Activated CD4-positive, alpha-beta memory T cell treated with anti-CD3 and anti-CD28 coated beads for 36 hours (primary cell): ENCODE measurements at regions not wholly inside any gene's neighbourhood (a gene's known extent, or its start where the extent isn't known, plus 50 kb on each side); places are given as distances from the start of the nearest gene placed in this dataset.
"Not testable (repeated sequence)": the region's sequence is repeated elsewhere in the genome, so short reads cannot be mapped to it uniquely, and the experiment has no call there.

Source experiments
- CTCF ChIA-PET: fragments of 350-600 bp; sonication (Branson Sonifier 250); formaldehyde crosslinking; loops from one replicate; lab custom pipeline; 2021; ENCODE audit warnings: antibody characterized with exemption, inconsistent platforms; lab: Charles Lee
- POLR2A ChIA-PET: fragments of 350-600 bp; sonication (Branson Sonifier 250); formaldehyde crosslinking; loops from one replicate; lab custom pipeline; 2021; ENCODE audit warnings: antibody characterized with exemption; lab: Charles Lee
- DNase-seq: peaks from one replicate; pipeline ENCODE4 v3.0.0-alpha.2; 2020
- H3K27ac Mint-ChIP-seq: one replicate; pipeline ENCODE4 v1.8.0; 2021; ENCODE audit warnings: mixed read lengths
- H3K27me3 Mint-ChIP-seq: one replicate; pipeline ENCODE4 v1.8.0; 2021; ENCODE audit warnings: mixed read lengths
- H3K36me3 Mint-ChIP-seq: one replicate; pipeline ENCODE4 v1.8.0; 2021; ENCODE audit warnings: mixed read lengths
- H3K4me1 Mint-ChIP-seq: one replicate; pipeline ENCODE4 v1.8.0; 2021; ENCODE audit warnings: low read depth, mixed read lengths
- H3K4me3 Mint-ChIP-seq: one replicate; pipeline ENCODE4 v1.8.0; 2021; ENCODE audit warnings: mild to moderate bottlenecking, mixed read lengths
- H3K9me3 Mint-ChIP-seq: one replicate; pipeline ENCODE4 v1.8.0; 2021; ENCODE audit warnings: mixed read lengths
- intact Hi-C: fragments of 100-400 bp; cut with micrococcal nuclease; formaldehyde crosslinking; loops from one replicate; pipeline ENCODE4 v1.15.1; 2023

DNA sequence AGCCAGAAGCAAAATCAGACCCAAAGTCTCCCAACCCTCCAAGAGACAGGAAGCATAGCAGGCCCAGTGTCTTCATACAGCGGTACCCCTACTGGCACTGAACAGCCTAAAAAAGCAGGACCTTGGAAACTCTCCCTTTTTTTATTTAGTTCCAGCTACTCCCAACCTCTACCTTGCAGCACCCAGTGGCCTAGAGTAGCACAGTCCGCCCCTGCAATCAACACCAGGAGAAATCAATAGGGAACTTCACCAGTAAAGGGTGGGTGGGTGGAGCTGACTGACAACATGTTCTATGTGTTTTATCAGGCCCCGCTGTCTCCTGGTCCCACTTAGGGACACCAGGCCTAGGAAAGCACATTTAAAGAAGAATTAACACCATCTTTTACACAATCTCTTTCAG, 378.5 kb upstream of the CT83 start:
- H3K27ac Mint-ChIP-seq: no peak overlapping the region
- ChIA-PET POLR2A (no interaction called here), CTCF (no interaction called here)
- no peak for DNase-seq
- no peak overlapping the region for H3K4me3 Mint-ChIP-seq
- H3K36me3 Mint-ChIP-seq: no peaks in the 10 kb centered on the region
- H3K4me1 Mint-ChIP-seq: no peaks in the 10 kb centered on the region
- H3K27me3 Mint-ChIP-seq: no peaks in the 10 kb centered on the region
- peaks cover 5% of the 10 kb centered on the region for H3K9me3 Mint-ChIP-seq
- intact Hi-C loops: no loop called here

DNA sequence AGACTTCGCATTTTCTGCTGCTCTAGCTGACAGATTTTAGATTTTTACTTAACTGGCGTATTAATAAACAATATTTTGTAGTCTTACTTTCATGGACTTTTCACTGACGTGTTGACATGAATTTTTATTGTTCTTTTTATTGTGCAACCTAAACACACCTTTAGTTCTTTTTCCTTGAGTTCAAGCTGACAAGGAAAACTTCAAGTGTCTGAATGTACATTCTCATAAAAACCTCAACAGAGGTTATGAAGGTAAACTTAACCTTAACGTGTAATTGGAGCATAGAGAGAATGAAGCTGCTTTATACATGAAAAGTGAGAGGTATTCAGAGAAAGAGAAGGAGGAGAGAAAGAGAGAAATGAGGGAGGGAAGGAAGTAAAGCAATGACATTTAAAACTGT, 364.3 kb upstream of the CT83 start:
- CTCF ChIA-PET: no interaction called here
- Mint-ChIP-seq H3K4me1 (no peaks in the 10 kb centered on the region), H3K36me3 (no peaks in the 10 kb centered on the region), H3K9me3 (peaks cover 2% of the 10 kb centered on the region), H3K4me3 (no peak overlapping the region), H3K27me3 (no peaks in the 10 kb centered on the region), H3K27ac (no peak overlapping the region)
- intact Hi-C loops: no loop called here
- POLR2A ChIA-PET: no interaction called here
- no peak for DNase-seq

DNA sequence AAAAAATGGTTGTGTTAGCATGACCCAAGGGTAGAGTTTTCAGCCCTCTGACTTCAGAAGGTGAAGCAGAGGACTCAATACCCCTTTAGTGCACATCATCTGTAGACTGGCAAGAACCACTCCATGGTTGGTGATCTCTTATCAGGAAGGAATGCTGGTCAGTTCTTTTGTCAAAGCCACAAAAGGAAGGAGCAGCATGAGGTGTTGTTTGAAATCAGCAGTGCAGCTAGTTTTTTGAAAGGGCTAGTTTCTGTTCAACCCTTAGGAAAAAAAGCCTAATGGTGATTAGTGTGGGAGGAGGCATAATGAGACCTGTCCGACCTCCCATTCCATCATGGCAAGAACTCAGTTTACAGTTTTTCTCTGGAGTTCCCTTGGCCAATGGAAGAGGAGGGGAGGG, 362.0 kb upstream of the CT83 start:
- no peaks in the 10 kb centered on the region for H3K4me1 Mint-ChIP-seq
- no peak overlapping the region for H3K4me3 Mint-ChIP-seq
- no peaks in the 10 kb centered on the region for H3K36me3 Mint-ChIP-seq
- POLR2A ChIA-PET: no interaction called here
- peaks cover 2% of the 10 kb centered on the region for H3K9me3 Mint-ChIP-seq
- no peaks in the 10 kb centered on the region for H3K27me3 Mint-ChIP-seq
- no peak overlapping the region for H3K27ac Mint-ChIP-seq
- CTCF ChIA-PET: no interaction called here
- no peak for DNase-seq
- intact Hi-C loops: no loop called here

DNA sequence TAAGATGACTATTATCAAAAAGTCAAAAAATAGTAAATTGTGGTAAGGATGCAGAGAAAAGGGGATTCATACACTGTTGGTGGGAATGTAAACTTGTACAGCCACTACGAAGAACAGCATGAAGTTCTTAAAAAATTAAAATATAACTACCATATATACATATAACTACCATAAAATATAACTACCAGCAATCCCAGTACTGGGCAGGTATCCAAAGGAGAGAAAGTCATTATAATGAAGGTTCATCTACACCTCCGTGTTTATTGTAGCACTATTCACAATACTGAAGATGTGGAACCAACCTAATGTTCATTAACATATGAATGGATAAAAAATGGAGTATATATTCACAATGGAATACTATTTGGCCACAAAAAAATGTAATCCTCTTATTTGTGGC, 360.9 kb upstream of the CT83 start:
- H3K9me3 Mint-ChIP-seq: peaks cover 2% of the 10 kb centered on the region
- H3K27me3 Mint-ChIP-seq: no peaks in the 10 kb centered on the region
- H3K4me3 Mint-ChIP-seq: no peak overlapping the region
- no peak overlapping the region for H3K27ac Mint-ChIP-seq
- H3K36me3 Mint-ChIP-seq: no peaks in the 10 kb centered on the region
- H3K4me1 Mint-ChIP-seq: no peaks in the 10 kb centered on the region
- CTCF ChIA-PET: no interaction called here
- intact Hi-C loops: no loop called here
- POLR2A ChIA-PET: no interaction called here
- no peak for DNase-seq

DNA sequence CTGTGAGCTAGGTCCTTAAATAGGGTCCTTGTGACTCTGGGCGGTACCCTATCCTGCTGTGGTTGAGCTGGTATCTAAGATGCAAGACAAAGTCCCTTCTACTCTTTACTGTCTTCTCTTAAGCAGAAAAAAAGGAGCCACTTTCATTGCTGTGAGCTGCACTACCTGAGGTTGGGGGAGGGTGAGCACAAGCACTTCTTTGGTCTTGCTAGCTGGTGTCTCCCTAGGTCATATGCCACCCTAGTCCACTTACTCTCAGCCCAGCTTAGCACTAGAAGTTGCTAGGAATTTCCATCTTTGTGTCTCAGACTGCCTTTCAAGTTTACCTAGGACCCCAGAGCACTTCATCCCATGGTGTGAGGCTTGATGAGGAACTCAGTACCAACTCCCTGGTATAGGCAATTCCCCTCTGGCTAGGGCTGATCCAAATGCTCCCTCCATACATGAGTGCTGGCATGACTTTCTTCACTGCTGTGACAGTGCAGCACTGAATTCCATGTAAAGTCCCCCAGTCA, 343.6 kb upstream of the CT83 start:
- no peak for DNase-seq
- Mint-ChIP-seq H3K4me1 (no peaks in the 10 kb centered on the region), H3K9me3 (no peaks in the 10 kb centered on the region), H3K27ac (no peak overlapping the region), H3K27me3 (no peaks in the 10 kb centered on the region), H3K36me3 (no peaks in the 10 kb centered on the region), H3K4me3 (no peak overlapping the region)
- POLR2A ChIA-PET: no interaction called here
- CTCF ChIA-PET: no interaction called here
- intact Hi-C loops: no loop called here

DNA sequence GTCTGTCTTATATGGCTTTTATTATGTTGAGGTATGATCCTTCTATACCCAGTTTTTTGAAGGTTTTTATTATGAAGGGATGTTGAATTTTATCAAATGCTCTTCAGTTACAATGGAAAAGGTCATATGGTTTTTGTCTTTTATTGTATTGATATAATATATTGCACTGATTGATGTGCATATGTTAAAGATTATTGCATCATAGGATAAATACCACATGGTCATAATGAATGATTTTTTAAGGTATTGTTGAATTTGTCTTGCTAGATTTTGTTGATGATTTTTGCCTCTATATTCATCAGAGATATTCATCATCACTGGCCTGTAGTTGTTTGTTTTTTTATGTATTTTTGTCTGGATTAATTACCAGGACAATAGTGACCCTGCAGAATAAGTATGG, 339.2 kb upstream of the CT83 start:
- intact Hi-C loops: no loop called here
- Mint-ChIP-seq H3K36me3 (no peaks in the 10 kb centered on the region), H3K4me1 (no peaks in the 10 kb centered on the region), H3K27ac (no peak overlapping the region), H3K4me3 (no peak overlapping the region), H3K27me3 (no peaks in the 10 kb centered on the region), H3K9me3 (peaks cover 5% of the 10 kb centered on the region)
- DNase-seq: no peak
- ChIA-PET POLR2A (no interaction called here), CTCF (no interaction called here)

DNA sequence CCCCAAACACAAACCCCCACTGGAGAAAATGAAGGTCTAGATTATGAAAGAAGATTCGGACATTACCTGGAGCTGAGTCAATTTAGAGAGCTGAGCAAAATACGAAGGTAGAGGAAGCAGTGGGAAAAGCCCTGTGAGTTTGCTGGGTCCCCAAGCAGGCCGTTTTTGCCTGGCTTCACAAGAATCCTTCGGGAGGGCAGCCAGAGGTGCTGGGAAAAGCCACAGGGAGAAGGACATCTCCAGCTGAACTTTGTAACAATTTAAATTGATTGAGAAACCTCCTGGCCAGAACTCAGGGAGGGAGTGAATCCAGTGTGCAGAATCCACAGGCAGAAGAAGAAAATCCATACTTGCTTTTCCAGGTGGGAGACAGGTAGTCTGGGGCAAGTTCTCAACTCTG, 319.1 kb upstream of the CT83 start:
- intact Hi-C loops: no loop called here
- H3K27ac Mint-ChIP-seq: no peak overlapping the region
- H3K4me3 Mint-ChIP-seq: no peak overlapping the region
- no peak for DNase-seq
- H3K27me3 Mint-ChIP-seq: no peaks in the 10 kb centered on the region
- peaks cover 2% of the 10 kb centered on the region for H3K9me3 Mint-ChIP-seq
- no peaks in the 10 kb centered on the region for H3K36me3 Mint-ChIP-seq
- no peaks in the 10 kb centered on the region for H3K4me1 Mint-ChIP-seq
- CTCF ChIA-PET: no interaction called here
- POLR2A ChIA-PET: no interaction called here

DNA sequence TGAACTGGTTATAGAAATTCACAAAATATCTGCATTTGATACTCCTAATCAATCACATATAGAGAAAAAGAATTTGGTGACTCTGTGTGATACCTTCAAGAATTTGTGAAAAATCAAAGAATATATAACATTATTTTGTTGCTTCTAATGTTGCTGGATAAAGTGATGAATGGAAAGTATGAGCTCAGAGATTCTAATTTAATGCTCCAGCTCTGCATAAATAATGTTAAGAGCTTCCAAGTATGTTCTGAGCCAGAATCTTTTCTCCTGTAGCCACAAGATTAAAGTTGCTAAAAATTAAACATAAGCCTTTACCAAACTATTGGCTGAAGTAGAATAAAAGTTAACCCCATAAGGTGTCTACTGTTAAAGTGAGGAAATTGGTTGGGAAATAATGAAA, 294.7 kb upstream of the CT83 start:
- intact Hi-C loops: no loop called here
- DNase-seq: no peak
- ChIA-PET CTCF (no interaction called here), POLR2A (no interaction called here)
- Mint-ChIP-seq H3K9me3 (no peaks in the 10 kb centered on the region), H3K27me3 (no peaks in the 10 kb centered on the region), H3K36me3 (no peaks in the 10 kb centered on the region), H3K27ac (no peak overlapping the region), H3K4me1 (no peaks in the 10 kb centered on the region), H3K4me3 (no peak overlapping the region)

DNA sequence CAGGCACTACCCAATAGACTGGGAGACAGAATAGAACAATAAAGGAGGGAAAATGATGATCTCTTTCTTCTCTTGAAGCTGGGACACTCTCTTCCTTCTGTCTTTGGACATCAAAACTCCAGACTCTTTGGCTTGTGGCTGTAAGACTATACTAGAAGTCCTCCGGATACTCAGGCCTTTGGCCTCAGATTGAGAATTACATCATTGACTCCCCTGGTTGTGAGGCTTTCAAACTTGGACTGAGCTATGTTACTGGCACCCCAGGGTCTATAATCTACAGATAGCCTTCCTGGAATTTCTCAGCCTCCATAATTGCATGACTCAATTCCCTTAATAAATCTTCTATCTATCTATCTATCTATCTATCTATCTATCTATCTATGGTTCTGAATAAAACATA, 294.2 kb upstream of the CT83 start:
- ChIA-PET POLR2A (no interaction called here), CTCF (no interaction called here)
- H3K4me3 Mint-ChIP-seq: no peak overlapping the region
- no peaks in the 10 kb centered on the region for H3K27me3 Mint-ChIP-seq
- no peaks in the 10 kb centered on the region for H3K4me1 Mint-ChIP-seq
- no peaks in the 10 kb centered on the region for H3K9me3 Mint-ChIP-seq
- H3K36me3 Mint-ChIP-seq: no peaks in the 10 kb centered on the region
- H3K27ac Mint-ChIP-seq: no peak overlapping the region
- intact Hi-C loops: no loop called here
- no peak for DNase-seq

DNA sequence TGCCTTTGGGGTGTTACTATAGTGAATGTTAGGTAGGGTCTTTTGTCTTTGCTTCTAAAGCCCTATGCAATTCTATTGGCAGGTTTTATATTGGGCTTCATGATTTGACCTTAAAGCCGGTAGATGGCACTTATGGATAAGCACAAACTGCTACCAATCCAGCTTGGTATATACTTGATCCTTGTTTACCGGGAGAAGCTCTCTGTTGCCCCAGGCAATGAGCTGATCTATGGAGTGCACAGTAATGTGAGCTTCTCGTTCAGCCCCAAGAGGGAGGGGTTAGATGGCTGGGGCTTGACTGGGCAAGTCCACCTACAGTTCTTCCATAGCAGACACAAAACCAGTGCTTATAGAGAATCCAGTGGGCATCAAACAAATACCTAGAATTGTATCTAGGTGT, 287.2 kb upstream of the CT83 start:
- Mint-ChIP-seq H3K4me3 (no peak overlapping the region), H3K27ac (no peak overlapping the region), H3K4me1 (no peaks in the 10 kb centered on the region), H3K36me3 (no peaks in the 10 kb centered on the region), H3K9me3 (peaks cover under 1% of the 10 kb centered on the region), H3K27me3 (no peaks in the 10 kb centered on the region)
- ChIA-PET CTCF (no interaction called here), POLR2A (no interaction called here)
- DNase-seq: no peak
- intact Hi-C loops: no loop called here

DNA sequence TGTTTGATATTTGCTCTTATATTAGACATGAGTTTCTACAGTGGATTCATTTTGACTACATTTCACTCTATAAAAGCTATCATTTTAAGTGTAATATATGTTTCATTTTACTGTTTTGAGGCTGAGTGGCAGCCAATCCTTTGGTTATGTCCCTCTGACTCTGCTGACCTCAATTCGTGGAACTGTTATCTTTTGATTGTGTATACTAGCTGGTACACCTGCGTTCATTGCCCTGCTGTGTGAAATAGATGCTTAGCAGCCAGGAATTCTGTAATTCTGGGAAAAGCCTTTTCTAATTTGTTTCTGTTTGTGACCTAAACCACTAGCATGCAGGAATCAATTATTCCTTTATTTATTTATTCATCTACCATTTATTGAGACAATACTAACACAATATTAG, 269.4 kb upstream of the CT83 start:
- Mint-ChIP-seq H3K4me3 (no peak overlapping the region), H3K9me3 (no peaks in the 10 kb centered on the region), H3K36me3 (no peaks in the 10 kb centered on the region), H3K27me3 (no peaks in the 10 kb centered on the region), H3K27ac (no peak overlapping the region), H3K4me1 (no peaks in the 10 kb centered on the region)
- no peak for DNase-seq
- intact Hi-C loops: no loop called here
- ChIA-PET CTCF (no interaction called here), POLR2A (no interaction called here)

DNA sequence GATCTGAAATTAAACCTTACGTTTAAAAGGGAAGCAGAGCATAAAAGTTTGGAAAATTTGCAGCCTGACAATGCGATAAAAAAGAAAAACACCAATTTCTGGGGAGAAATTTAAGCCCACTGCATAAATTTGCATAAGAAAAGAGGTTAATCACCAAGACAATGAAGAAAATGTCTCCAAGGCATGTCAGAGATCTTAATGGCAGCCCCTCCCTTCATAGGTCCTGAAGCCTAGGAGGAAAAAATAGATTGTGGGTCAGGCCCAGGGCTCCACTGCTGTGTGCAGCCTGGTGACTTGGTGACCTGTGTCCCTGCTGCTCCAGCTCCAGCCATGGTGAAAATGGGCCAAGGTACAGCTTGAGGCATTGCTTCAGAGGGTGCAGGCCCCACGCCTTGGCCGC, 264.0 kb upstream of the CT83 start:
- CTCF ChIA-PET: no interaction called here
- Mint-ChIP-seq H3K4me3 (no peak overlapping the region), H3K27me3 (no peaks in the 10 kb centered on the region), H3K4me1 (no peaks in the 10 kb centered on the region), H3K27ac (no peak overlapping the region), H3K9me3 (peaks cover 7% of the 10 kb centered on the region), H3K36me3 (no peaks in the 10 kb centered on the region)
- no peak for DNase-seq
- POLR2A ChIA-PET: no interaction called here
- intact Hi-C loops: no loop called here

DNA sequence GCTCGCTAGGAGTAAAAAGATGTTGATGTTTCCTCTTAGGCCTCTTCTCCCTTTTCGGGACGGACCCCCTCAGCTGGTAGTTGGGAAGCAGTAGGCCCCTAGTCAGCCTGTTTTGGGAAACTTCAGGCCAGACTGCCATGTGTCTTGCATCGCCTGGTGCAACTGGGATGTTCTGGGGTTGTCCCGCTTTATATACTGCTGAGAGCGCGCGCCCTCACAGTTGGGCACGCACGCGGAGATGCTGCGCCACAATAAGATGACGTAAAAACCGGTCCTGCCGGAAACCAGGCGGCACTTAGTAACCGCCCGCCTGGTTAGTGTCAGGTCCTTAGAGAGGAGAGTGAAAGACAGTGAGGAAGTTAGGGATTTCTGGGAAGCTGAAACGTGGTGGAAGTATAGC, 231.3 kb upstream of the CT83 start:
- ChIA-PET CTCF (no interaction called here), POLR2A (no interaction called here)
- H3K4me3 Mint-ChIP-seq: no peak overlapping the region
- H3K27me3 Mint-ChIP-seq: no peaks in the 10 kb centered on the region
- no peaks in the 10 kb centered on the region for H3K36me3 Mint-ChIP-seq
- peaks cover 2% of the 10 kb centered on the region for H3K9me3 Mint-ChIP-seq
- intact Hi-C loops: no loop called here
- H3K4me1 Mint-ChIP-seq: no peaks in the 10 kb centered on the region
- no peak for DNase-seq
- H3K27ac Mint-ChIP-seq: no peak overlapping the region

DNA sequence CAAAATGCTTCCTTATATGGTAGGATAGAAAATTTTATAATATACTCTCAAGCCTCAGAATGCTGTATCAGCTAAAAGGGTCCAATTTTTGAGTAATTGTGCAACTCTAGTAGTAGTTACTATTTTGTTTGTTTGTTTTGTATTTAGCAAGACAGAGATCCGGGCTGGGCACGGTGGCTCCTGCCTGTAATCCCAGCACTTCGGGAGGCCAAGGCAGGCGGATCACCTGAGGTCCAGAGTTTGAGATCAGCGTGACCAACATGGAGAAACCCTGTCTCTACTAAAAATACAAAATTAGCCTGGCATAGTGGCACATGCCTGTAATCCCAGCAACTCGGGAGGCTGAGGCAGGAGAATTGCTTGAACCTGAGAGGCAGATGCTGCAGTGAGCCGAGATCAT, 216.8 kb upstream of the CT83 start:
- H3K27ac Mint-ChIP-seq, intact Hi-C loops, H3K9me3 Mint-ChIP-seq, H3K36me3 Mint-ChIP-seq, DNase-seq, H3K4me3 Mint-ChIP-seq, H3K27me3 Mint-ChIP-seq, CTCF ChIA-PET, POLR2A ChIA-PET, H3K4me1 Mint-ChIP-seq: not testable (repeated sequence)
